GM18502 (cell line): ENCODE measurements at regions not wholly inside any gene's neighbourhood (a gene's known extent, or its start where the extent isn't known, plus 50 kb on each side); places are given as distances from the start of the nearest gene placed in this dataset.

Experiments
- ATAC-seq: cut with Tn5 transposase; IDR thresholded peaks from one replicate; pipeline ENCODE4 v1.9.1; 2021; ENCODE audit warnings: mild to moderate bottlenecking; ENCODE audit not compliant: unreplicated experiment, poor library complexity

DNA sequence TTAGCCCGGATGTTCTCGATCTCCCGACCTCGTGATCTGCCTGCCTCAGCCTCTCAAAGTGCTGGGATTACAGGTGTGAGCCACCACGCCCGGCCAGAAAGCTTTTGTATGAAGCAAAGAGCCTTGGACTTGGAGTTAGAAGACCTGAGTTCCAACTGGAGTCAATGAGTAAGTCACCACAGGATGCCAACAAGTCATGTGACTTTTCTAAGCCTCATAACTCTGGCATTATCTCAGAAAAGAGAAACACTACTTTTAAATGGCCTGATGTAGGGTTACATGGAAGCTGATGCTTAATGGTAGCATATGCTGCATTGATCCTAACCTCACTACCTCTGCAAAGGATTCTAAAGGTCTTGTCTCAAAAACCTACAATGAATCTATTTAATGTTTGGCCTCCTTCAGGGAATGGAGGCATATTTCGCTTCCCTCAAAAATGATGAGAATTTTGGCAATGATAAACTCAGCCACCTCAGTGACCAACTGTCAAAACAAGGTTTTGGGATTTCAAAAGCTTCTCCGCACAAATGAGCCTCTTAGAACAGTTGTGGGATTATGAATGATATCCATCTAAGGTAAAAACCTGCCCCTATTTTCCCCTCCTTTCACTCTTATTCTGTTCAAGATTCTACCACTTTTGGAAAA lies 236.8 kb downstream of the ACTL7B start:
- no peak for ATAC-seq

DNA sequence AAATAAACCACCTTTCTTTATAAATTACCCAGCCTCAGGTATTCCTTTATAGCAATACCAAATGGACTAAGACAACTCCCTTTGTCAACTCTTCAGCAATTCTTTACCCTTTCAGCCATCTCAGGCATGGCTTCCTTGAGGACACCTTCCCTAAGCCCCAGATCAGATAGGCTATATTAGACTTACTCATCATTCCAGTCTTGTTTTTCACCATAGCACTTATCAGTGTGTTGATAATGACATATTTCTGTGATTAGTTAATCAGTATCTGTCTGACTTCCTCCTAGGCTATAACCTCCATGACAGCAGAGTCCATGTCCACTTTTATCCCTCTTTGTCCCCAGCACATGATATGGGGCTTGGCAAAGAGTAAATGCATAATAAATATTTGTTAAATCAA lies 238.1 kb downstream of the ACTL7B start:
- no peak for ATAC-seq

DNA sequence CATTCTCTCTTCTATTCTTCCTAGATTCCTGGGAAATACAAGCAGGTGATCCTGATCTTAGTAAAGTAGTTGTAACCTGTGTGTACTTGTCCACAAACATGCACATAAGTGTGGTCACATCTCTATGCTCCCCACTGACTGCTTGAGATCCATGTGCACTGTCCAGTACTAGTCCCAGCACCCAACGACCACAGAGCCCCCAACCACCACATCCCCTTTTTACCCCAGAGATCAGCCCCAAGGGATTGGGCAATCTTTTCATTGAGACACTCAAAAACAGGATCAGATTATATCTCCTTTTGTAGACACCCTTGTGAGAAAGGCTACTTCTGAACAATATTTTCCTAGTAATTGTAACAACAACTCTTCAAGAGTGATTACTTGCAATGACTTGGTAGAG lies 240.6 kb downstream of the ACTL7B start:
- ATAC-seq: no peak

DNA sequence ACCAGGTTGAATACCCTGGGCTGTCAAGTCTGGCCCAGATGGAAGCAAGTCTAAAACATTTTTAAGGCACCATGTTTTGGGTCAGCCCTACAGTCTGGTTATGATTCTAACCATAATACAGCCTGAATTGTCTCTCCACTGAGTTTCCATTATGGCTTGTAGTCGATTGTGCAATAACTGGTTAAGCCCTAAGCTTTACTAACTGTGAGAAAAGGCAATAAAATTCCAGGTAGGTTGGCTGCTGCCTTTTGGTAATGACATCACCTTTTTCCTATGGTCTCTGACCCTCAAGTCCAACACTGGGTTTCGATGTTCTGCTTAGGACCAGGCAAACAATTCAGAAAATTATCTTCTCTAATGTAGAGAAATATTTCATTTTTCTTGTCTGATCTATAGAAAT lies 243.3 kb downstream of the ACTL7B start:
- no peak for ATAC-seq

DNA sequence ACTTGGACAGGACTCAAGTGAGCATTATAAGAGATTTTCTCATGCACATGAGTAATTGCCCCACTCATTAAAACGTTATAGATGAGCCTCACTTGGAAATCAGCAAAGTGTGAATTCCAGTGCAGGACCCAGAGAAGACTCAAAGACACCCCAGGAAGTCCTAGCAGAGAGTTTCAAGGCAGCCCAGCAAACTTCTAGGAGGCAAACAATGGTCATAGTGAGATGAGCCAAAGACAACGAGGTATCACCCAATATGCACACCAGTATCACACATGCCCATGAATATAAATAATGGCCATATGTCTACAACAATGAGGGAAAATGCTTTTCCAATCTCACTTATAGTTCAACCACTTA lies 245.9 kb downstream of the ACTL7B start:
- ATAC-seq: no peak

DNA sequence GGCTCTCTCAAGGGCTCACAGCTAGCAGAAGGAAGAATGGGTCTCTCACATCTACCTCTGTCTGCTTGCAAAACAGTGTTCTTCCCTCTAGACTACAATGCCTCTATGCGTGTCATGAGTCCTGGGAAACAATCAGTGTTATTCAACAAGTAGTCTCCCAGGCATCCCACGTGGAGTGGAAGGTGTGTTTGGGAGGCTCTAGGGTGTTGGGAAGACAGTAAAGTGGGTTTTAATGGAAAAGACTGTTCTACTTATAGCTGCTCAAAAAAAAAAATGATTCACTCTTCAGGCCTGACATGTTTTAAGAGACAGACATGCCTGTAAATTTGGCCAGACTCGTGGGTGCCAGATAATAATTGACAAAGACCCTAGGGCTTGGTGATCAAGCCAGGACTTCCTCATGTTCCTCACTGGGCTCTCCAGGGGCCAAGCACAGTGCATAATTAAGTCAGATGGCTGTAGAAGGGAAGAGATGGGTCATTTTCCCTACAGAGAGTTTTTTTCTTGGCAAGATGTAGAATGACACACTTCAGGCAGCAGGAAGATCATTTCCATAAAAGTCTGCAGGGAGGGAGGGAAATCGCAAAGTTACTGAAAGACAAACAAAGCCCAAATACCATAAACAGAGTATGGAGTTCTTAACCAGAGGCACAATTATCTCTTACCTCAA lies 246.4 kb downstream of the ACTL7B start:
- ATAC-seq: no peak

DNA sequence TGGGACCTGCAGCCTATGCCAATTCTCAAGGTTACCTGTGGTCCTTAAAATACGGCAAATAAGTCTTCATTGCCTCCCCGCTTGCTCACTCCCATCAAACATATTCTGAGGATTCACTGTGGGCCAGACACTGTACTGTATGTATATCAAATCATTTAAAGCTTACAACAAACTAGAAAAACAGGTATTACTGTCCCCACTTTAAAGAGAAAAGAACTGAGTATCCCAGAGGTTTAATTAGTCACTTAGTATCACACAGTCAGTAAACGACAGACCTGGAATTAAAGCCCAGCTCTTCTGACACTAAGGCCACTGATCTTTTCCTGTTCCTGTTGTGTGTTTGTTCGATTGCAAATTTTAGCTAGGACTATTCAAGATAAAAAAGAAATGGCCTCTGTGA lies 248.2 kb downstream of the ACTL7B start:
- no peak for ATAC-seq

DNA sequence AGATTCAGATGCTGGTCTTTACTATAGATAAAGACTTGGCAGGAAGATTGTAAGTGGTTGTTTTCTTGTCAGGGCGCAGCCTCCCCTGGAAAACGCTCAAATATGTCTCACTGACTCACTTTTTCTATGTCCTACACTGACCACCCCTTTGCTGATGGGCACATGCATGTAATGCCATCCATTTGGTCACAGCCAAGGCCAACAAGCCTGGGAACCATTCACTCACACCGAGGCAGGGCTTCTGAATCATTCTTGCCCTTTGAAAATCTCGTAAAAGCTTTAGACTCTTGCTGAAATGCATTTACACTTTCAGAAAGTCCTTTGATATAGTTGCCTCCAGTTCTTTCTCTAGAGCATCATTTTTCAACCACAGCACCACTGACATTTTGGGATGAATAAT lies 249.4 kb downstream of the ACTL7B start:
- no peak for ATAC-seq

DNA sequence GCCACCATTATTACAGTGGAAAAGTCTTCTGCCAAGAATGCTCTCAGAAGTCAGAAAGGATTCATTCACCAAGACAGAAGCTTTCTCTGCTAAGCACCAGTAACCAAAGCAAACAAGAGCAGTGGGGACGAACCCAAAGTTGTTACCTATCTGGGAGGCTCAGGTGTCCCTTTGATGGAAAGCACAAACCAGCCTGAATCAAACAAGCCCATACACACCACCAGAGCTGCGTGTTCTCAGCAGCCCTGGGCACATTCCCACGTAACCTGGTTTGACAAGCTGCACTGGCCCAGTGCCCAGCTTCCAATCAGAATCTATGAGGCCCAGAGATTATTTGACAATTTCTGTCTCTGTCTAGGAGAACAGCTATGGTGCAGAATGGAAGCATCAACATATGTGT lies 252.6 kb downstream of the ACTL7B start:
- ATAC-seq: no peak

DNA sequence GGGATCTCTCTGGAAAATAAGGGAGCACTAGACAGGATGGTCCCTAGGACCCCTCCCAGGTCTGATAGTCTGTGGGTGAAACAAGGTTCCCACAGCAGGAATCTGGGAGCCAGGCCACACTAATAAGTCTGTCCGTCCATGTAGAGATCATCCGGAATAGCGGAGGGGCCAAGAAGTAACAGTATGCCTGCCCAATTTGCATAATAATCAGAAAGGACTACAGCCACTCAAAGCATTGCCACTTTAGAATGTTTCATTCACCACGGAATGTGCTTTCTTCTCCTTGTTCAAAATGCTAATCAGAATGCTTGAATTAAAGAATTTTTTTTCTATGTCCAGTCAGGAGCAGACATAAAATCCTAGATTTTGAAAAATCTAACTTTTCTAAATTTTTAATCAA lies 254.9 kb downstream of the ACTL7B start:
- no peak for ATAC-seq

DNA sequence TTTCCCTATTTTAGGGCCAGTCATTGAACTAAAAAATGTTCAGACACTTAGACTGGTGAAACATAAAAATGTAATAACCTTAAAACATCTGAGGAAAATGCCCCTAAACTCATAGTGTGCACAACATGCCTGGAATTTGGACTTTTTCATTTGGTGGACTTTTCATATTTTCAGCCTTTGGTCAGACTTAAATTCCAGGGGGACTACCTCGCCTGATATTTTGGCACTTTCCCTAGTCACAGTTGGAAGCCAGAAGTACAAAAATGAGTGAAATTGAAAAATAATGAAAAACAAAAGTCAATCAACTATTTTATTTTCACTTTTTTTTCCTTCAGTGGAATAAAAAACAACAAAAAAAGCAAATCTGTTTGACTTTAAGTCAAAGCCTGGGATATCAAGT lies 256.2 kb downstream of the ACTL7B start:
- no peak for ATAC-seq

DNA sequence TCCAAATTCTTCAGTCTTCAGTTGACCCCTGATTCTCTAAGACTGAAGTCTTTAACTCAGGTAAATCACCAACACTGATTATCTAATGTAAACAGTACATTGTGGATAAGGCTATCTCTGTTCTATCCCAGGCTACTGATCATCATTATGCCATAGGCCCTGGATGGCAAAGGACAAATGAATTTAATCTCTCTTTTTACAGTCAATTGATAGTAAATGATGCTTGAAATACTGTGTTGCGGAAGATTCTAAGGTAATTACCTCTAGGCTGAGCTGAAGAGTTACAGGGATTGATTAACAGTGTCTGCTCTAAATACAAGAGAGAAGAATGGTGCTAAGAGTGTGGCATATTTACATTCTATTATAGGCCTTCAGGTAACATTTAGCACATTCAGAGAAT lies 264.7 kb downstream of the ACTL7B start:
- no peak for ATAC-seq

DNA sequence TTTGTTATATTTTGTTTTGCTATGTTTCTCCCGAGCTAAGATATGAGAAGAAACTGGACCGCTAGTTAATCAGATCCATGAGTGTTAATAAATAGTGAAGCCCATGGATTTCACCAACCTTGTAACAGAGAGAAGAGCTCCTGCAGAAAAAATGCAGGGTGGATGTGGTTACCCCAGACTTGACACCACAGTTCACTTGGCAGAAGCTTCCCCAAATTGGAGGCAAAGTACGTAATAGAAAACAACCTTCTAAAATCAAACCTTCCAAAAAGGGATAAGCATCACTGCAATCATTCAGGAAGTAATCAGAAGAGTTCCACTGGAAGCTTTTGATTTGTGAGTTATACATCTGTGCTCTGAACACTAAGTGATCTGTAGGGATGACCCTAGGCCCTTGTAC lies 267.5 kb downstream of the ACTL7B start:
- ATAC-seq: no peak

DNA sequence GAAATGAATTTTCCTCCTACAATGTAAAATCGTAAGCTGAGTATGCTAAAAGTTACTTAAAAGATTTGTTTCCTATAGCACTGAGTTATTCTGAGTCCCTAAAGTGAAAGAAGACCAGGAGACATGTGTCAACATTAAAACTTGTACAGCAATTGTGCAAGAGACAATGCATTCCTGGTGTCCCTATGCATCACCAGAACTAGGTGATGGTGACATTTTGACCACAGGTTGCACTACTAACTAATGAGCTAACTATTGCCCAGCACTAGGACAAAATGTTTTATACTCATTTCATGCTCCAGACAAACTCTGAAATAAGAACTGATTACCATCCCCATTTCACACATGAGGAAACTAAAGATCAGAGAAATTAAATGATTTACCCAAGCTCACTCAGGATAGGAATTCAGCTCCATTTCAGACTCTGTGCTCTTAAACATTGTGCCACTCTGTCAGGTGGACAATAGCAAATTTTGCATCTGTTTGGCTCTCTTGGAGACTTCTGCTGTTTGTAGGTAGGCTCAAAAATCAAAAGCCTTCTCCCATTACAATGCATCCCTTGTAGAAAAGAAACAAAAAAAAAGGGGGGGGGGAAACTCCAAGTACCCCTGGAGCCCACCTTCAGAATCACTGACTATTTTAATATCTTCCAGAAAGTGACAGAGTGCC lies 269.2 kb downstream of the ACTL7B start:
- no peak for ATAC-seq

DNA sequence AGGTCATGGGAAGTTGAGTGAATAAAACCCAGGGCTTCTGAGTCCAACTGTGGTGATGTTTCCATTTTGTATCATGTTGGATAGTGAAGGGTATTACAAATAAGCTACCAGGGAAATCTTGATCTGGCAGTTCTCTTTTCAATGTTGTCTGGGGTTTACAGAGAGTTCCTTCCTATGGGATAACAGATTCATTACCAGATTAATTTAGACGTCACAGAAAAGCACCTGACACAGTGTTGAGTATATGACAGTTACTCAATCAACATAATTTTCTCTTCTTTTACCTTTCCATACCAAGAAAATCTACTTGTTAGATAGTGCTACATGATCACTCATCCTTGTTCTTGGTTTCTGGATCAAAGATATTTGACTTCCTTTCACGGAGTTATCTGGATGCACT lies 270.9 kb downstream of the ACTL7B start:
- no peak for ATAC-seq

DNA sequence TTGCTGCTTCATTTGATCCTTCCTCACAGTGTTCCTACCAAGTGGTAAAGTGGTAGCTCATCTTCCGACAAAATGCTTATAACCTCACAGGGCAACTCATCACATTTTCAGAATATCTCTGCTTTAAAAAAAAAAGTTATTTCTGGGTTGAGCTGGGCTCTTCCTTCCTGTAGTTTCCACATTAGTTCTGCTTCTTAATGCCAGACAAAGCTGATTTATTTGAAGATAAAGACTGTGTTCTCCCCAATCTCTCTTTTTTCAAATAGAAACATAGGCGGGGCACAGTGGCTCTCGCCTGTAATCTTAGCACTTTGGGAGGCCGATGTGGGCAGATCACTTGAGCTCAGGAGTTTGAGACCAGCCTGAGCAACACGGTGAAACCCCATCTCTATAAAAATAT lies 273.1 kb downstream of the ACTL7B start:
- ATAC-seq: no peak

DNA sequence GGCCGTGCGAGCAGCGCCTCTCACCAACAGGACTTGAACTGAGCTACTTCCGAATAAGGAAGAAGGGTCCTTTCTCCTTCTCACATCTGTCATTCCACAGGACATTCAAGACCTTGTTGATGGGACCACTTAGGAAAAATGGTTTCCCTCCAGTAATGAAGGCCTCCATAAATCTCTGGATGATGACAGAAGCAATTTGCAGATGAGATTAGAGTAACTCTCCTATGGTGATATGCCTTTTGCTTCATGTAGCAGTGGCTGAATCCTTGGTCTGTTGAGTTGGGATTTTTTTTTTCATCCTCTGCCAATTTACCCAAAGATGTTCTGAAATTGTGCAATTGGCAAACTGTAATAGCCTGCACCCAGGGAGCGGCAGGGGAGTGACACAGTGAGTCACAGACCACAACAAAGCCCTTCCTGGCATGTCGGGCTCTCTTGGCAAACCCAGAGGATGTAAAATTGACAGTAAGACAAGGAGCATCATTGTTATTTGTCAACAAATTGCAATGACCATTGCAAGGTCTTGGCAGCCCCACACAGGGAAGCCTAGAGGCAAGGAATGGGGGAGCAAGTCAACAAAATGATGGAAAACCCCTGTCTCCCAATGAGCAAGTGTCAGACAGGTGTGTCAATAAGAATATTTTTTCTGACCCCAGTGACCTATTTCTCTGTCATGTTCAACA lies 275.9 kb downstream of the ACTL7B start:
- no peak for ATAC-seq

DNA sequence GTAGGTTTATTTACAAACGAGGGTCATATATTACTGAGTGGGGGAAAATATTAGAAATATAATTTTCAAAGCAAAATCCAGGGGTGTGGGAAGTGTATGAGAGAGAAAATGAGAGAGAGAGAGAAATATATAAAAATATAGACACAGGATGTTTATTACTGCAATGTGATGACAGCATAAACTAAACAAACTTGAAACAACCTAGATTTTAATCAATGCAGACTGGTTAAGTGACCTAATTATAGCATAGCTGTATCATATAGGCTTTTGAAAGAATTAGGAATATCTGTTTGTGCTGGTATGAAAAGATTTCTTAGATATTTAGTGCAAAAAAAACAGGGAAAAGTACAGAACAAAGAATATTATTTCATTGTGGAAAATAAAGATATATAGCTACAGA lies 280.5 kb downstream of the ACTL7B start:
- no peak for ATAC-seq

DNA sequence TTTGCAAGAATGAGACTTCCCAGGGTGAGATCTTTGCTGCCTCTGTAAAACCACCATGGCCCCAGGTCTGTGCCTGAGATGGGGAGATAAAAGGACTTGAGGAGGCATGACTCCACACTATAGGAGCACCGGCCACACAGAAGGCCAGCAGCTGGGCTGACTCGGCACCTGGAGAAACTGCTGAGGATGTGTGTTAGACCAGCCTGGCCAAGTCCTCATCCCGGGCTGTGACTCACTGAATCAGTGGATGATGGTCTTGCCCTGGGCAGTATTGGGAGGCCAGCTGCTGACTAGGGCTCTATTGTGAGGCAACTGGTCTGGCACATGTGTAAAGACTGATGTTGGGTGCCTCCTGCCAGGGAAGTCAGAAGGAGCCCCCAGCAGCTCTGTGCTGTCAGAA lies 286.2 kb downstream of the ACTL7B start:
- ATAC-seq: no peak

DNA sequence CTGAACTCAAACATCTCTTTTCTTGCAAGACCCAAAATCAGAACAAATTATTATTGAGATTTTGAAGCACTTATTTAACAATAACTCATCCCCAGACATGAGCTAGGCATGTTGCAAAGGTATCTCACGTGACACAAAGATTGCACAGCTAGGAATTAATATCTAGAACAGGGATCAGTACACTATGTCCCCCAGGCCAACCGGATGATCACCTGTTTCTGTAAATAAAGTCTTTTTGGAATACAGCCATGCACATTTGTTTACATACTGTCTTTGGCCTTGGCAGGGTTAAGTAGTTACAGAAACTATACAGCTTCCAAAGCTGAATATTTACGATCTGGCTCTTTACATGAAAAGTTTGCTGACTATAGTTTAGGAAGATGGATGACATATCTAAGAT lies 287.7 kb downstream of the ACTL7B start:
- ATAC-seq: no peak

DNA sequence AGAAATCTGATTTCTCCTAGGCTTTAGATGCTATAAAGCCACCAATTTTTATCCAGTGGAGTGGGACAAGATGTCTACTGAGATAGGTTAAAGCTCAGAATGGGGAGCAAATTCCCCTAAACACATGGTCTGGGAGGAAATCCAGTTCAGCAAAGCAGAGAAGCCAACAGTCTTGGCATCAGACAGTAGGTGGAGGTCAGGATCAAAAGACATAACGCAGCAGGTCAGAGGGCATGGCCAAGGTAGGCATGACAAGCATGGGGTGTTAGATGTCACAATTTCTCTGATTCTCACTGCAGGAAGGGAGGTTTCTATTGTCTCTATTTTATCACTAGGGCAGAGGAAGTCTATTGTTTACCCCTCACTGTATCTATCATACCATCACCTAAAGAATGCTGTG lies 288.2 kb downstream of the ACTL7B start:
- no peak for ATAC-seq
